ENCODE measurements at regions not wholly inside any gene's neighbourhood (a gene's known extent, or its start where the extent isn't known, plus 50 kb on each side); places are given as distances from the start of the nearest gene placed in this dataset.

DNA sequence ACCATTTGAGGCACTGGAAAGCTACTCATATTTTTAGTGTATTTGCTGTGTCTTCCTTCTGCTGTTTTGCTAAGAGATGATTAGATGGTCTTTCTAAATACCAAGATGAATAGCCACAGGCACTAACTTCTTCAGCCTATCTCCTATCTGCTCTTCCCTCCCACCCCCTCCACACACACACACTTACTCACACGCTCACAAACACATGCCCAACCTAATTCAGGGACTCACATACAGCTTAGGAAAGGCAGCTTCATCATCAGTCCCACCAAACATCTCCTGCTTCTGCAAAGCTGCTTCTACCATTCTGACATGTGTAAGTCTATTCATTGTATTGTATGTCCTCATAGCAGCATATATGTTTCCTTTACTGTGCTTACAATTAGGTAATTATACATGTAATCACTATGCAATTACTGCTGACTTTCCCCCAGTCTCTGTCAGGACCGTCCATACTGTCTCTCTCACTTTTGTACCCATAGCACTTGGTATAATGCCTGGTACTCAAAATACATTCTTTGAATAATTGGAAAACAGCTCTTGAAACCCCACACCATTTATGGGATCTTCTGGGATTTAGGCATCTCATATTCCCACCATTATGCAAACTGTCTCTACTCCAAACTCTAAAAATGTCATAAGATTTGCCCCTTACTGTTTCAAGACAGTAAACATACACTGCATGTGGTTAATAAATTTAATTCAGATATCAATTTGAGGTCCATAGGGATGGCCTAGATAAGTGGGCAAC lies 83.3 kb upstream of the HIF1A start:
- TF ChIP-seq, protein P1, sequence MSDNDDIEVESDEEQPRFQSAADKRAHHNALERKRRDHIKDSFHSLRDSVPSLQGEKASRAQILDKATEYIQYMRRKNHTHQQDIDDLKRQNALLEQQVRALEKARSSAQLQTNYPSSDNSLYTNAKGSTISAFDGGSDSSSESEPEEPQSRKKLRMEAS (IDR thresholded peaks at IDR 0.05) = no peak
- TF ChIP-seq CEBPB (IDR thresholded peaks at IDR 0.05; ENCODE audit: low read depth) = no peak
- TF ChIP-seq, protein P2, sequence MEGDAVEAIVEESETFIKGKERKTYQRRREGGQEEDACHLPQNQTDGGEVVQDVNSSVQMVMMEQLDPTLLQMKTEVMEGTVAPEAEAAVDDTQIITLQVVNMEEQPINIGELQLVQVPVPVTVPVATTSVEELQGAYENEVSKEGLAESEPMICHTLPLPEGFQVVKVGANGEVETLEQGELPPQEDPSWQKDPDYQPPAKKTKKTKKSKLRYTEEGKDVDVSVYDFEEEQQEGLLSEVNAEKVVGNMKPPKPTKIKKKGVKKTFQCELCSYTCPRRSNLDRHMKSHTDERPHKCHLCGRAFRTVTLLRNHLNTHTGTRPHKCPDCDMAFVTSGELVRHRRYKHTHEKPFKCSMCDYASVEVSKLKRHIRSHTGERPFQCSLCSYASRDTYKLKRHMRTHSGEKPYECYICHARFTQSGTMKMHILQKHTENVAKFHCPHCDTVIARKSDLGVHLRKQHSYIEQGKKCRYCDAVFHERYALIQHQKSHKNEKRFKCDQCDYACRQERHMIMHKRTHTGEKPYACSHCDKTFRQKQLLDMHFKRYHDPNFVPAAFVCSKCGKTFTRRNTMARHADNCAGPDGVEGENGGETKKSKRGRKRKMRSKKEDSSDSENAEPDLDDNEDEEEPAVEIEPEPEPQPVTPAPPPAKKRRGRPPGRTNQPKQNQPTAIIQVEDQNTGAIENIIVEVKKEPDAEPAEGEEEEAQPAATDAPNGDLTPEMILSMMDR (IDR thresholded peaks at IDR 0.05 in 2 of 3, conservative IDR thresholded peaks at IDR 0.05 in 1 of 3; ENCODE audit: borderline replicate concordance in 1 of 3, insufficient read depth in 1 of 3, low read depth in 2 of 3, low read length in 2 of 3) = no peak
- TF ChIP-seq EZH2 (IDR thresholded peaks at IDR 0.05) = no peak
- TF ChIP-seq, protein P3, sequence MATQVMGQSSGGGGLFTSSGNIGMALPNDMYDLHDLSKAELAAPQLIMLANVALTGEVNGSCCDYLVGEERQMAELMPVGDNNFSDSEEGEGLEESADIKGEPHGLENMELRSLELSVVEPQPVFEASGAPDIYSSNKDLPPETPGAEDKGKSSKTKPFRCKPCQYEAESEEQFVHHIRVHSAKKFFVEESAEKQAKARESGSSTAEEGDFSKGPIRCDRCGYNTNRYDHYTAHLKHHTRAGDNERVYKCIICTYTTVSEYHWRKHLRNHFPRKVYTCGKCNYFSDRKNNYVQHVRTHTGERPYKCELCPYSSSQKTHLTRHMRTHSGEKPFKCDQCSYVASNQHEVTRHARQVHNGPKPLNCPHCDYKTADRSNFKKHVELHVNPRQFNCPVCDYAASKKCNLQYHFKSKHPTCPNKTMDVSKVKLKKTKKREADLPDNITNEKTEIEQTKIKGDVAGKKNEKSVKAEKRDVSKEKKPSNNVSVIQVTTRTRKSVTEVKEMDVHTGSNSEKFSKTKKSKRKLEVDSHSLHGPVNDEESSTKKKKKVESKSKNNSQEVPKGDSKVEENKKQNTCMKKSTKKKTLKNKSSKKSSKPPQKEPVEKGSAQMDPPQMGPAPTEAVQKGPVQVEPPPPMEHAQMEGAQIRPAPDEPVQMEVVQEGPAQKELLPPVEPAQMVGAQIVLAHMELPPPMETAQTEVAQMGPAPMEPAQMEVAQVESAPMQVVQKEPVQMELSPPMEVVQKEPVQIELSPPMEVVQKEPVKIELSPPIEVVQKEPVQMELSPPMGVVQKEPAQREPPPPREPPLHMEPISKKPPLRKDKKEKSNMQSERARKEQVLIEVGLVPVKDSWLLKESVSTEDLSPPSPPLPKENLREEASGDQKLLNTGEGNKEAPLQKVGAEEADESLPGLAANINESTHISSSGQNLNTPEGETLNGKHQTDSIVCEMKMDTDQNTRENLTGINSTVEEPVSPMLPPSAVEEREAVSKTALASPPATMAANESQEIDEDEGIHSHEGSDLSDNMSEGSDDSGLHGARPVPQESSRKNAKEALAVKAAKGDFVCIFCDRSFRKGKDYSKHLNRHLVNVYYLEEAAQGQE (IDR thresholded peaks at IDR 0.05; ENCODE audit: low read depth) = no peak
